ENCODE measurements at regions not wholly inside any gene's neighbourhood (a gene's known extent, or its start where the extent isn't known, plus 50 kb on each side); places are given as distances from the start of the nearest gene placed in this dataset.

GRCh38 chr11:71356280-71356876 is 91.8 kb downstream of the DHCR7 start:
- DNase-seq = no peak
- intact Hi-C loops (cut with DNase I) = no loop called here
- TF ChIP-seq CTCF (IDR thresholded peaks at IDR 0.05) = no peak
- peak in 1 of 2 donors; percentile 16 for ATAC-seq
- Histone ChIP-seq H3K9me3 (no peaks in the 10 kb centered on the region), H3K4me1 (no peaks in the 10 kb centered on the region), H3K36me3 (no peaks in the 10 kb centered on the region), H3K27ac (no peak overlapping the region), H3K27me3 (ENCODE audit: low read depth) (peaks cover 4% of the 10 kb centered on the region), H3K4me3 (no peak overlapping the region)

GRCh38 chr11:71355281-71355680 is 92.9 kb downstream of the DHCR7 start:
- no peaks in the 10 kb centered on the region for H3K9me3 ChIP-seq
- intact Hi-C loops (cut with DNase I) = no loop called here
- H3K36me3 ChIP-seq = no peaks in the 10 kb centered on the region
- DNase-seq = no peak
- peaks cover 4% of the 10 kb centered on the region for H3K27me3 ChIP-seq (ENCODE audit: low read depth)
- H3K4me3 ChIP-seq = no peak overlapping the region
- no peak for ATAC-seq
- TF ChIP-seq CTCF (IDR thresholded peaks at IDR 0.05) = no peak
- H3K27ac ChIP-seq = no peak overlapping the region
- H3K4me1 ChIP-seq = no peaks in the 10 kb centered on the region

GRCh38 chr11:71354394-71355105 is 93.6 kb downstream of the DHCR7 start:
- Histone ChIP-seq H3K27me3 (ENCODE audit: low read depth) (peaks cover 4% of the 10 kb centered on the region), H3K4me3 (no peak overlapping the region), H3K4me1 (no peaks in the 10 kb centered on the region), H3K27ac (no peak overlapping the region), H3K9me3 (no peaks in the 10 kb centered on the region), H3K36me3 (no peaks in the 10 kb centered on the region)
- ATAC-seq (no peak), DNase-seq (no peak)
- TF ChIP-seq CTCF (IDR thresholded peaks at IDR 0.05) = no peak
- intact Hi-C loops (cut with DNase I) = no loop called here

- no peak for ATAC-seq
- H3K4me1 ChIP-seq = no peaks in the 10 kb centered on the region
- TF ChIP-seq CTCF (IDR thresholded peaks at IDR 0.05) = no peak
- DNase-seq = no peak
- no peaks in the 10 kb centered on the region for H3K36me3 ChIP-seq
- H3K27ac ChIP-seq = no peak overlapping the region
- no peak overlapping the region for H3K4me3 ChIP-seq
- peaks cover 4% of the 10 kb centered on the region for H3K27me3 ChIP-seq (ENCODE audit: low read depth)
- intact Hi-C loops (cut with DNase I) = no loop called here
- no peaks in the 10 kb centered on the region for H3K9me3 ChIP-seq
Measured at GRCh38 chr11:71352748-71353147, 95.4 kb downstream of the DHCR7 start.

GRCh38 chr11:71352226-71352625 is 96.0 kb downstream of the DHCR7 start:
- no peaks in the 10 kb centered on the region for H3K4me1 ChIP-seq
- H3K27ac ChIP-seq = no peak overlapping the region
- ATAC-seq (no peak), DNase-seq (no peak)
- no peak overlapping the region for H3K4me3 ChIP-seq
- H3K36me3 ChIP-seq = no peaks in the 10 kb centered on the region
- no peaks in the 10 kb centered on the region for H3K9me3 ChIP-seq
- peaks cover 4% of the 10 kb centered on the region for H3K27me3 ChIP-seq (ENCODE audit: low read depth)
- TF ChIP-seq CTCF (IDR thresholded peaks at IDR 0.05) = no peak
- intact Hi-C loops (cut with DNase I) = no loop called here
